Hematopoietic multipotent progenitor cell (in vitro differentiated cells): ENCODE measurements at regions not wholly inside any gene's neighbourhood (a gene's known extent, or its start where the extent isn't known, plus 50 kb on each side); places are given as distances from the start of the nearest gene placed in this dataset.
"Not testable (repeated sequence)": the region's sequence is repeated elsewhere in the genome, so short reads cannot be mapped to it uniquely, and the experiment has no call there.

Experiments used
- DNase-seq, 3 donors: peaks; one replicate each; pipeline ENCODE4 v3.0.0-alpha.2; 2011 to 2015; ENCODE audit warnings: low read depth in 2 of 3, low spot score in 2 of 3

- no peak for DNase-seq
Measured at GRCh38 chr5:155826611-155827507, 500.1 kb upstream of the SGCD start.

GRCh38 chr5:155827508-155827815 is 499.5 kb upstream of the SGCD start:
- DNase-seq = not testable (repeated sequence)

DNA sequence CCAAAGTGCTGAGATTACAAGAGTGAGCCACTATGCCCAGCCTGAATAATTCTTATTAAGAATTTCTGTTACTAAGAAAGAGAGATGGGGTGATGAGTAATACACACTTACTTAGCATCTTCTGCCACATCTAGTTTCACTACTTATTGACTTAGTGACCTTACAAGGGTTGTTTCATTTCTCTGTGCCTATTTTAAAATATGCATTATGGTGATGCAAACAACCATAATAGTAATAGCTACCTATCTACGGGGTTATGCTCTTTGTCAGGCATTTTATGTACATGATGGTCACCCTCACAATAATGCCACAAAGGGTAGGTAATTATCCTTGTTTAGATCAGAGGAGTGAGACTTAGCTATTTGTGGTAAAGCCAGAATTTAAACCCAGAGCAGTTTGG is 499.0 kb upstream of the SGCD start:
- DNase-seq = no peak

GRCh38 chr5:155831491-155831890 is 495.5 kb upstream of the SGCD start:
- DNase-seq = no peak

DNA sequence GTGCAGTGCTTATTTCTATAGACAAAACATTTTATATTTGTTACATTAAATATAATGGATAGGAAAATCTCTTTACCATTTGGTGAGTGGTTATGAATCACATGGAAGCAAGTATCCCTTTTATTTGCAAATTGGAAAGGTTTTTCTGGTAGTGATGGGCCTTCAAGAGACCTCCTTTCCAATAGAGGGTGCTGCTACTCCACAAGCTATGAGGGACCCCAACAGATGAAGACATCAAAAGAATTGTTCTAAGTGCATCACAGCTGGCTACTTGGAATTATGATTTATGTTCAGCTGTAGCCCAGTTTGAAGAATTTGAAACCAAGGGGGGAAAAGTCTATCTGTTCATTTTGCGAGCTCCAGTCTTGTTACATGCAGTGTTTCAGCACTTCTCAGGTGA is 493.7 kb upstream of the SGCD start:
- DNase-seq = no peak

DNA sequence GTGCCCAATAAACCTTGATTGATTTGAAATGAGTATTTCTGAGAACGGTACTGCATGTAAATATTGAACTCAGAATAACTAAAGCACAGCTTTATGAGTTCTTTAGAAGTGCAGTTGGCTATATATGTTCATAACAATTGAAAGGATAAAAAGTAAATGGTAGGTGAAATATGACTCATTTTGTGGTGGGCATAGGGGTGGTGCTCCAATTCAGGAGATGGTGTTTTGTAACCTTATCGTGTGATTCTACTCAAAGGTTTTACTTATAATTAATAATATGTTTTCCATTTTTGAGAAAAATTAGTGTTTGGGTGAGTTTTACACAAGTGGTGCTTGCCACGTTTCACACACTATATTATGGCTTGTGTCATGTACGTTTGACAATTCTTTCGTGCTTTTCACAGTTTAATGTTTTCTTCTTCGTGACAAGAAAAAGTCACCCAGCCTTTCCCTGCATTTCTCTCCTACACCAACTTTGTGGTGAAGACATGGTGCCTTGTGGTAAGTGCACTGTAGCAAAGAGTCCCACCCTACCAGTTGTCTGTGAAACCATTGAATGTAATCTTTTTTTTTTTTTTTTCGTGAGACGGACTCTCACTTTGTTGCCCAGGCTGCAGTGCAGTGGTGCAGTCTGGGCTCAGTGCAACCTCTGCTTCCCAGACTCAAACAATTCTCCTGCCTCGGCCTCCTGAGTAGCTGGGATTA is 492.5 kb upstream of the SGCD start:
- no peak for DNase-seq

- DNase-seq = no peak
Measured at GRCh38 chr5:155836089-155836803, 490.7 kb upstream of the SGCD start.

DNA sequence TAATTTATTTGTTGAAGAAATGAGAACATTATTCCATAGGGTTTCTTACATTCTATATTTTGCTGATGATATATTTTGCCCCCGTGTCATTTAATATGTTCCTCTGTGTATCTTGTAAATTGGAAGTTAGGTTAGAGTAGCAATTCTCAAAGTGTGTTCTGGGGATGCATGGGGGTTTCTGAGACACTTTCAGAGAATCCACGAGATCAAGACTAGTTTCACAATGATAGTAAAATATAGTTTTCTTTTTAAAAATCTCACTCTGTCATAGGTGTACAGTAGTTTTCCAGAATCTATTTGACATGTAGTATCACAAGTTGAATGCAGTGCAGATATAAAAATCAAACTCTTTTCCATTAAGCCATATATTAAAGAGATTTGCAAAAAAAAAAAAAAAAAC is 488.6 kb upstream of the SGCD start:
- DNase-seq = no peak

DNA sequence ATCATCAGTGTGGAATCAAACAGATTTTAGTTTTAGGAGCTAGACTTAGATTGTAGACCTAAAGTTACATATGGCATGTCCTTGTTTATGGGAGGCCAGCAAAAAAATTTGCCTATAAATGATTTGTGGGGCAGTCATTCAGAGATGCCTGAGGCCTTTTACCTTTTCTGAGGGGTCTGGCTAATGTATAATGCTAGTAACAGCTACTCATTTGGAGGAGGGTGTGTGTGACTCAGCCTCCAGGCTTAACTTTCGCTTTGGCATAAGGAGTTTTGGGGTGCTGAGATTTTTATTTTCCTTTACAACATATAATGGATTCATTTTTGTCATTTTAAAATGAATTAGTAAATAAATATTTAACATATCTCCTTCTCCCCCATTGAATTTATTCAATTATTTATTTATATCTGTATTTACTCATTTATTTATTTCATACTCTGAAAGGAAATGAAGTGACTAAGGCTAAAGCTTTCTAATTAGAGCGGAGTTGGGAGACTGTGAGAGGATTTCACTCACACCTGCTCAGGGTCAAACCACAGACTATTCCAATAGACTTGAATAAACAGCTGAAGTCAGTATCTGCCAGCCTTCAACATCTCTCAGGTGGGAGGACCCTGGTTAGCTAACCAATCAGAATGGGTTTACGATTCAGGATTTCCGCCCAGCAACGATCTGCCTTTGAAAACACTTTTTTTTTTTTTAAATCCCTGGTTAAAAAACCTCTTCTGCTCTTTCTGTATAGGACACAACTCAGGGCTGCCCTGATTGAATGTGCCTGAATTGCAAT is 487.5 kb upstream of the SGCD start:
- DNase-seq = no peak

DNA sequence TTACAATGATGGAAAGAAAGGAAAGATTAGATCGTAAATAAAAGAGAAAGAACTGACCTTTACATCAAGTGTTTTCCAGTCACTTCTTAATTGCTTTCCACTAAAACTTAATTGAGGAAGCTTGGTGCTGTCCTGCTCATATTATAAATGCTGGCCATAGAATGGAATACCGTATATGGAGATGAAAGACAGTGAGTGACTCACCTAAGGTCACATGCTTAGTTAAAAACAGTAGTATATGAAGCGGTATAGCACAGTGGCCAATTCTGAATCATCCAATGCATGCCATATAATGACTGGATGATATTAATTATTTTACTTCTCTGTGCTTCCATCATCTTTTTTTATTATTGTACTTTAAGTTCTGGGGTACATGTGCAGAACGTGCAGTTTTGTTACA is 482.4 kb upstream of the SGCD start:
- DNase-seq = no peak

- DNase-seq = no peak
Measured at GRCh38 chr5:155850370-155850769, 476.6 kb upstream of the SGCD start.

DNA sequence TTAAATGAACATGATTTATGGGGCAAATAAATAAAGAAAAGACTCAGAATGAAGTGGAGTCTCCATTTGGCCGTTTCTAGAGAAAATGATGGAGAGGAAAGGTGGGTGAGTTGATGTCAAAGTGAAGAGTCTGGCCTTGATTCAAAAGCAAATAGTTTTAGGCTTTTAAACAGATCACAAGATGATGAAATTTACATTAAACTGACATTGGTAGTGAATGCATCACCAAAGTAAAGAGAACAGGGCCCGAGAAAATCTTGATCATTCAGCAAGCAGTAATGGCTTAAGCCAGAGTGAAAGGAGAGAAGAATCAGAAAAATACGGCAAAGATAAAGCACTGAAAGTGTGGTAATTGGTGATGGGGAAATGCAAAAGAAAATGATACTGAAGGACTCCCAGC is 460.0 kb upstream of the SGCD start:
- DNase-seq = no peak

DNA sequence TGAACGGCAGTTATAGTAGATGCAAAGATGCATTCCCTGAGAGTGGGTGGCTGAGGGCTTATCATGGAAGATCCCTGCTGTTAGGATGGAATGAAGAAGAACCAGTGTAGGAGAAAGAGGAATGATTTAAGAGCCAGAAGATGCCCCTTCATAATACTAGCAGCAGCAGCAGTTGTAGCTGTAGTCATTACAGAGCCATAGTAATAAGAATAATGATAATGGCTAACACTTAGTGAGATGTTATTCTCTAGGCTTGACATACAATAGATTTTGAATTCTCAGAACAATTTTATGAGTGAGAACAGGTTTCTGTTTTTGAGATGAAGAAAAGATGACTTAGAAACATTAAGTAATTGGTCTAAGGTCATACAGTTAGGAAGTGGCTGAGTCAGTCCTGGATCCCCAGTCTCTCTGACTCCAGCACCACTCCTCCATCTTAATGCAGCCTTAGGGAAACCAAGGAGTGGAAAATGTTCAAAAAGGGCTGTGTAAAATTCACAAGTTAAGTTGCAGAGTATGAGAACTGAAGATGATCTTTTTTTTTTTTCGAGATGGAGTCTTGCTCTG is 459.4 kb upstream of the SGCD start:
- no peak for DNase-seq

DNA sequence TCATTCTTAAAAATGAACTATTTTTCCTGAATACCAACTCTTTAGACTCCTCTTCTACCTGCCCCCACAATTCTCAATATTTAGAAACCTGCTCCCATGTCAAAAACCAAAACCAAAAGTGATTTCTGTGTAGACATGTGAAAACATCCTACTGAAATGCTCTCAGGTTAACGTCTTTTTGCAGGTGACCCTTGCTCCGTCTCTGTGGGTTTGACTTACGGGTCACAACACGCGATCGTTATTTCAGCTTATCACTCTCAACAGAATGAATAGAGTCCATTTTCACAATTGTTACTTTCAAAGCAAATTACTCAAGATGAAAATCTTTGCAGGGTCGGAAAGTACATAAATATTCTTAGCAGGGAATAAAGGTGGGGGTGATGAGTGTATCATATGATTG is 456.3 kb upstream of the SGCD start:
- no peak for DNase-seq

DNA sequence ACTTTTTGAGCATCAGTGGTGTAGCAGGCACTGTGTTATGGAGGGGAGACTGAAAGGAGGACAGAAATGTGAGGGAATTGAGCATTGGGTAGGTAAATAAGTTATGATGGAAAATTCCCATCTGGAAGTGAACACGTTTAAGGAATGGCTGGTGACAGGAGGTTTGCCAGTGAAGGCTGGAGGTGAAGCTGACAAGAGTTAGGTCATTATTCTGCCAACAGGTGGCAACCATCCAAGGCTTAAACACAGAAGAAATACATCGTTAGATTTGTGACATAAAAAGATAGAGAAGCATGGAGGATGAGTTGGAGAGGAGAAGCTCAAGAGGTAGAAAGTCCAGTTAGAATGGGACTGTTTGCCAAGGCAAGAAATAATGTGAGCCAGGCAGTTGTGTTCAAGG is 455.3 kb upstream of the SGCD start:
- no peak for DNase-seq

- DNase-seq = no peak
Measured at GRCh38 chr5:155872629-155873220, 454.2 kb upstream of the SGCD start.

DNA sequence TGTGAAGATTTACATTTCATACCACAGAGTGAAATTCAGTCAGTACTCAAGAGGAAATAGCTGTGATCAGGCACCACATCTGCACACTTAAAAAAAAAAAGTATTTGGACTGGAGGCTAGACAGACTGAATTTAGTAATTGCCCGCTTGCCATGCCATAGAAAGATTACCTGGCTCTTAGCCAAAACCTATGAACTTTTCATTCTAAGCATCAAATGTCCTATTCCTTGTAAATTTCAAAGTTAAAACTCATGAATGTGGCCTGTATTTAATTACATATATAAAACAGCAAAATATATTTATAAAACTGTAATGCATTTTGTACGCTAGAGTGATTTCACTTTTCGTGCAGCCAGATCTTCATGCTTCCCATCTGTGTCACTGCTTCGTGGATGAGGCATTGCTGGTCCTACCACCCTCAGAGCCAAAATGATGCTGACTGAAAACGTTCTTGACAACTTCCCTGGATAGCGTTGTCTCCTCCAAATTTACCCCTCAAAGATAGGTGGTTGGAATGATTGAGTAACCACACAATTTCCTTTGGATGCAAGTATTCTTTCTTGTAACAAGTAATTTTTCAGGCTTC is 447.9 kb upstream of the SGCD start:
- DNase-seq = no peak

DNA sequence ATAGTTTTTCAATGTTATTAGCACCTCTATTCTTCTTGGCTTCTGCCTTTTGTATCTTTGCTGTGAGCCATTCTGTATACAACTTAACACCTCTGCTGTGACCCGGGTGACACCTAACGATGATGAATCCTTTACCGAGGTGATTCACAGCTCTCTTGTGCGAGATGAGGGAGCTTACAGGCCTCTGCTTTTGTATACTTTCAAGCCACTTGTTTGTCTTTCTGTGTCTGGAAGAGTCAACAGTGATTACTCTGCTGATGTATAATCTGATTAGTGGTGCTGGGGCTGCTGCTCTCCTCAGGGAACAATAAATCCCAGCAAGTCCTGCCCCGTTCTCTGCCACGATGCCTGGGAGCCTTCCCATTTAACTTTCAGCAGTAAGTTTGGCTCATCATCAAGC is 442.9 kb upstream of the SGCD start:
- DNase-seq = no peak

DNA sequence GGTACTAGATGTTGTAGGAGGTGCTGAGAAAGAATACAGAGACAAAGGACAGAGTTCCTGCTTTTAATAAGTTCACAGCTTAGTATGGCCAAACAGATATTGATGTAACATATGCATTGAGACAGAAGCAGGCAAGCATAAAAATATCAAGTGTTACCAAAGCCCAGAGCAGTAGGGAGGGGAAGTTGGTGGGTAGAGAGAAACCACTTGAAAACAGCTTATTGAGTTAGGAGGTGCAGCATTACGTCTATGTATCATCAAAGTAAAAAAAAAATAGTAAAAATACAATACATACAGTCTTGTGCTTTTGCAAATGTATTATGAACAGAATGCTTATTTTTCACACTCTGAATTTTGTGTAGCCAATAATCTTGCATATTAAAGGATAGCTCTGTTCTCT is 441.8 kb upstream of the SGCD start:
- DNase-seq = no peak
